ACHN (cell line): ENCODE measurements at regions not wholly inside any gene's neighbourhood (a gene's known extent, or its start where the extent isn't known, plus 50 kb on each side); places are given as distances from the start of the nearest gene placed in this dataset.

Source experiments
- DNase-seq: peaks from one replicate; pipeline ENCODE4 v3.0.0-alpha.2; 2015
- in situ Hi-C: cut with HindIII; loops from 2 replicates; pipeline ENCODE4 v1.10.0; 2017; ENCODE audit warnings: low sequenced_read_pairs, low pct_ligation_motif_present, low pct_unique_long_range_greater_than_20kb

DNA sequence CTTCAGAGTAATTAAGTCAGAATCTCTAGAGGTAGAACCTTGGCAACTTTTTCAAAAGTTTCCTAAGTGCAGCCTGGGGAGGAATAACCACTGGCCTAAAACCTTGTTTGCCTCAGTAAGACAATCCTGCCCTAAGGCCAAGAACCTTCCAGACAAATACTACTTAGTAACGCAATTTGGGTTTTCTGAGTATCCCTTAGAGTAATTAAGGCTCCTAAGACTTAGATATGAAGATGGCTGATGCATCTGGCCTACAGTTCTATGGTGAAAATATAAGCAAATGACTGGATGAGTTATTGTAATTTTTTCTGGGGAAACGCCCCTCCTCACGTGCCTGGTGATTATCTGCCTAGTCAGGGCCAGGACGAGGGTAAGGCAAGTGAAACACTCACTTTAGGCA, 95.7 kb upstream of the DLX2 start:
- DNase-seq = no peak
- in situ Hi-C loops = no loop called here

DNA sequence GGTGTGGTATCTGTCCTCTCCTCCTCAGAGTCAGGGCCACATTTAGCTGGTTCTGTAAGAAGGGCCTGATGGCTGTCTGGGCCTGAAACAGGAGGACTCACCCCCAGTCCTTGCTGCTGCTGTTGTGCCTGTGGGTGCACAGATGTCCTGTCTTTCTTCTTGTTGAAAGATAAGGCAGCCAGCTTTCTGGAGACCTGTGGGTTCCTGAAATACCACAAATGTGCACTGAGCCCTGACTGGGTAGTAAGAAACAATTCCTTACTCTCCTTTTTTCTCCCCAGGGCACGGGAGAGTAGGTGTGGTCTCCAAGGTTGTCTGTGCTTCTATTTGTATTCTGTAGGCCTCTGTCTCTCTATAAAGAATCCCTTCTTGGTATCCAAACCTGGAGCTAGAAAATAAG, 96.2 kb upstream of the DLX2 start:
- in situ Hi-C loops = no loop called here
- no peak for DNase-seq

DNA sequence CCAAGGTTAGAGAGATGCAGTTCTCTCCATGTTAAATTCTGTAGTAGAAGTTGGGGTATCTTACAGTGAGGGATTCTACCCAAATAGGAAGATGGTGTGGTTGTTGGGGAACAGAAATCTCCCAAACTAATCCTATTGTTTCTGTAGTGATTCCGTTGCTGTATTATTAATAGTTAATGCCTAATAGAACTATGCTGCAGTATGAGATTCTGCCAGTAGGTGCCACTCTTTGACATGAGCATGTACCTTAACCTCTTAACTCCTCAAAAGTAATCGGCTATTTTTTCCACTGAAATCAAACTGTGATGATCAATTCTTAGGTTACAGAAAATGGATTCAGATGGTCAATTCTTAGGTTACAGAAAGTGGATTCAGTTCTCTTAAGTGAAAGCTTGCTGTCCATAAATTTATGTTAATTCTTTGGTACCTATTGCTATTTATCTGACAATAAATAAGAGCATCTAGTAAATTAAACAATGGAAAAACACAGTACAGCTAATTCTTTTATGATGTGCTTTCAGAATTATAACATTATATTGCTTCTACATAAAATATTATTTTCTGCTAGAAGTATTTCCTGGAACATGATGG, 97.9 kb upstream of the DLX2 start:
- in situ Hi-C loops = no loop called here
- peak; percentile 56 for DNase-seq

DNA sequence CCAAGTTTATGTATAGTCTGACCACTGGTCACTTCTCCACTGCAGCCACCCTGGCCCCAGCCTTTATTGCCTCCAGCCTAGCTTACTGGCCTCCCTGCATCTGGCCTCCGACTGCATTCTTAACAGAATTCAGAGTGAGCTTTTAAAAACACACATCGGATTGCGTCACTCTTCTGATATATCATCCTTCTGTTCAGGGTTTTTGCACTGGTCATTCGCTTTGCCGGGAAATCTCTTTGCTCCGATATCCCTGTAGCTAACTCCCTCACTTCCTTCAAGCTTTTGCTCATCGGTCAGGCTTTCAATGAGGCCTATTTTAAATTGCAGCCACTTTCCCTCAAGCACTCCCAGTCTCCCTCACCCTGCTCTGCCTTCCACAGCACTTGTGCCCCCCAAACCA, 101.6 kb upstream of the DLX2 start:
- no peak for DNase-seq
- in situ Hi-C loops = no loop called here

DNA sequence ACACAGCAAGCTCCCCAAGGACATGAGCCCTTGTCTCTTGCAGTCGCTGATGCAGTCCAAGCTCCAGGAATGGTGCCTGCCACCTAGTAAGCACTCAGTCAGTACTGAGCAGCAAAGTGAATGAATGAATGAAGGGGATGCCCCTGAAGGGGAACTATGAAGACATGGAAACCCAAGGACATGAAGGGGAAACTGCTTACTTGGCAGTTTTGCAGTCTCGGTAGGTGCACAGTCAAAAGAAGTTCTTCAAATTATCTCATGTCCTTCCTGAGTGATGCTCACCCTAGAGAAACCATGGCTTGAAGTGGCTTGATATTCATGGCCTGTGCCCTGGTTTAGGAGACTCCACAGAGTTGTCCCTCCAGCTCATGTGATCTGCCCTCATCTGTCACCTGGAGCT, 102.1 kb upstream of the DLX2 start:
- DNase-seq = no peak
- in situ Hi-C loops = no loop called here

DNA sequence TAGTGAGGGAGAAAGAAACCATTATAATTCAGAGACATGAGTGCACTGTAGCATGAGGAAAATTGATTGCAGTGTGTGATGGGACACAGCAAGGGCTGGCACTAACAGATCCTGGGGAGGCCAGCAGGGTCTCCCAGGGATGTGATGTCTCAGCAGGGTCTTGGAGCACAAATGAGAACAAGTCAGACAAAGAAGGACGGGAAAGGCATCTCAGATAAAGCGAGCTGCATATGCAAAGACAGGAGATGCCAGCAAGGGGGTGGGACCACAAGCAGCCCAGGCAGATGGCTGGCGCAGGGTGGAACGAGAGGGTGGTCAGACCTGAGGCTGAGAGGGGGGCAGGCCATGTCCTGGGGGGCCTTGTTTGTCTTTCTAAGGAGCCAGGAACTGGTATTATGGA, 102.6 kb upstream of the DLX2 start:
- no peak for DNase-seq
- in situ Hi-C loops = no loop called here

DNA sequence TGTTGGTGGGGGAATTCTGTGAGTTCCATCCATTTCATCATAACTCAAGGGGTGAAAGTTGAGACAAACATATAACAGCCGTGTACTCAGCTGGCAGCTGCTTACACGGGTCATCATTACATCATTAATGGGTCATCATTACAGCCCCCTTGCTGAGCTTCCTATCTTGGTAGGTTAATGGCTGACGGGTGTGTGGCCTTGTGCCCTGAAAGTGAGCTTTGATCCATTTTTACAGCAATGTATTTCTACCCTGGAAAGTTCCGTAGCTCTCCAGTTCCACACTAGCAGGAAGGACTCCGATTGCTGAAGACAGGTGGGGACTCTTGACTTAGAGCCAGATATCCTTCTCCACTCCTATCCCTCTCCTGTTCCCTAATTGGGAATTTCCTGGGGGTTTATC, 105.2 kb upstream of the DLX2 start:
- no peak for DNase-seq
- in situ Hi-C loops = no loop called here

DNA sequence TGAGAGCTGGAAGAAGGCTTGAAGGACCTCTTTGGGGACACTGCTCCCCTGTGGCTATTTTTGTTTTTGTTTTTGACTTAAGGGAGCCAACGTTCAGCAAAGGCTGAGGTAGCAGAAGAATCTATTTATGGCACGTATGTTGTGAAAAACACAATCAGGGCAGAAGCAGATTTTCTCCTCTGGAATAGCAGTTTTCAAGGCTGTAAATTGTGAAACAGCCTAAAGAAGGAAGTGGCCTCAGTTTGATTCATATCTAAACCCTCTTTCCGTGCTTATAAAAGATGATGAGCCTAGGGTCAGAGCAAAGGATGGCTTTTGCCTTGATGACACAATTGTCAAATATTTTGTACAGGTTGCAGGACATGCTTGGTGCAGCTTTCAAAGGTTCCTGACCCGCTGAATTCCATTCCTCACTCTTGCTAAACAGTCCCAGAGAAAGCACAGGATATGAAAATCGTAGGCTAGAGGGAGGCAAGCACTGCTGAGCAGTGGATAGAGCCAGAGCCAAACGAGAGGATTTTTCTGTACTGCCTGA, 106.2 kb upstream of the DLX2 start:
- in situ Hi-C loops = no loop called here
- DNase-seq = no peak

DNA sequence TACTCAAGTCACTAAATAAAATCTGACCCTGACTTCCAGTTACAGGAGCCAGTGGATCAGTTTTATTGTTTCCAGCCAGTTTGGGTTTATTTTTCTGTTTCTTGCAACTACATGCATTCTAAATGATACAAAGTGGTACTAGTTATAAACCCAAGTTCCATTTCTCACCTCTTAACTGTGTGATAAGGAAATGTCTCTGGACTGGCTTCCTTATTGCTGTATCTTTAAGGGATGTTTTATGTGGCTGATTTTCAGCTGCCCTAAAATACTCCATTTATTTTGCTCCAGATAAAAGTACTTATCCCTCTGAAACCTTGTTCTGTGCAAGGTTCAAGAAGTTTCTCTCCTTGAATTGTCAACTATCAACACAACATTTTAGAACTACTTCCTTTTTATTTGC, 107.9 kb upstream of the DLX2 start:
- DNase-seq = no peak
- in situ Hi-C loops = no loop called here

DNA sequence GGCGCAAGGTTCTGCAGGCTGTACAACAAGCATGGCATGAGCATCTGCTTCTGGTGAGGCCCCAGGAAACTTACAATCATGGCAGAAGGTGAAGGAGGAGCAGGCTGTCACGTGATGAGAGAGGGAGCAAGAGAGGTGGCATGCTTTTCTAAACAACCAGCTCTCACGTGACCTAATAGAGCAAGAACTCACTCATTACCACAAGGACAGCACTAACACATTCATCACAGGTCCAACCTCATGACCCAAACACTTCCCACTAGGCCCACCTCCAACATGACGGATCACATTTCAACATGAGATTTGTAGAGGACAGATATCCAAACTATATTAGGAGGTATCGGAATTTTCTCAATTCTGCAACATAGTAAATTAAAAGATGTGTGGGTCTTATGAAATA, 108.8 kb upstream of the DLX2 start:
- in situ Hi-C loops = no loop called here
- no peak for DNase-seq

DNA sequence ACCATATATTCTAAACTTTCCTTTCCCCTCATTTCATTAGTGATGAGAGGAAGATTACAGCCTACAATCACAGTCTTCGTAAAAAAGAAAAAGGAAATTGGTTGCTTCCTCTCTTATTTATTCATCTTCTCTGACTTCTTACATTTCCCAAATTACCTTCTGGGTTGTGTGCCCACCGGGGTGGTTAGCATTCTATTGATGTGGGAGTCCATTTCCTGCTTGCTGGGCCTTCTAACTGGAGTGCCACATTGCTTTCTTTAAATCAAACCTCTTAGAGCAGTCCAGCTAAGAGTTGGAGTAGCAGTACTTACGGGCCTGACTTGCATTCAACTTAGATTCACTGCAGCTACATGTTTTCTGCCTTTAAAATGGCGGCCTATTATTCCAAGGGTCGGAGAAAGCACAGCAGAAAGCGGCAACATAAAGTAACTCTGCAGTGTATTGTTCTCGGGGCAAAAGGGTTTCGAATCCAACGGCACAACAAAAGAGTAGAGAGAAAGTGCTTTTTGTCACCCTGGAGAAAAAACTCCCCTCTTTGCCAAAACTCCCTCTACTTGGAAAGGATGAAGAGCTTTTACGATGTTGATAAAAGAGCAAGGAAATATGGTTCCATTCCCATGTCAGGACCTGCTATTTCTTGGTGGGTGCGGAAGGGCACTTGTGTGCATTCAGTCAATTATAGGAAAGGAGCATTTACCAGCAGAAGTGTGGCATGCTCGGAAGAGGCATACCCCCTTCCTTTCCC, 110.6 kb upstream of the DLX2 start:
- in situ Hi-C loops = no loop called here
- no peak for DNase-seq

DNA sequence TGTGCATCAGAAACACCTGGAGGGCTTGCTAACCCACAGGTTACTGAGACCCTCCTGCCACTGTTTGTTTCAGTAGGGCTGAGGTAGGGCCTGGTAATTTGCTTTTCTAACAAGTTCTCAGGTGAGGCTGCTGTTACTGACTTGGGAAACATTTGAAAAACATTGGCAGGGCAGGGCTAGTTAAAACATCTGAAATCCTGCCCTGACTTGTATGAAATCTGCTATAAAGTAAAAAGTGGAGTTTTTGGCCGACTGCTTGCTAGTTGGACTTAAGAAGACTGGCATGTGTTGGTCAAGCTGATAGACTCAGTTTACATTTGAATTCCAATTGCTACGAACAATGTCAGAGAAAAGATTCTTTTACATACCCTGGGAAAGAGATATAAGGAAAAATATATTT, 111.6 kb upstream of the DLX2 start:
- in situ Hi-C loops = no loop called here
- DNase-seq = no peak

DNA sequence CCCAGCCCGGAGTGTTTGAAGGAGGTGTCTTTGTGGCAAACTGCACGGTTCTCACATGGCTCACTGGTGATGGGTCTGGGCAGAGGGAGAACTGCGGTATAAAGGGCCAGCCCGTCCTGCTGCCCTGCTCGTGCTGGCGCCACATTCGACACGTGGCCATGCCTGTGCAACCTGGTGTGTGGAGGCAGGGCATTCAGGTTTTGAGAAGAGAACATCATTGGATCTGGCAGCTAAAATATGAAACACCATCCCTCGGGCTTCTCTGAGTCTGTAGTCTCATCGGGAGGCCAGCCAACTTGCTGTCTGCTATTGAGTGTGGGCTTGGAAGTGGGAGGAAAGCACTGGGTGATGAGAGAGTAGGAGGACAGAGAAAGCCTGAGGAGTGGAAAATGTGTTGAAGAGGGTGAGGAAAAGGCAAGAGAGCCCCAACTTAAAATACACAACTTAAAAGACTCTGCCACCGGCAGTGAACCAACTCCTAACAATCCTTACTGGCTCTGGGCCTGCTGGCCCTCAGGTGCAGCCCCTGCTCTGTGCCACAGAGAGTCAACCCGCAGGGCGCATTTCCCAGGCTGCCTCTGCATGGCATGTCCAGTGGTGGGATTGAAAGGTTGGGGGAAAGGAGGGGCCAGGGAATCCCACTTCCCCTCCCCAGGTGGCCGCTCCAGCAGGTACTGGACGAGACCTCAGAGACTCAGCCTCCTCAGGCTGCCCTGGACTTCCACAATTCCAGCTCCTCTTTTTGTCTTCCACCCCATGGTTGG, 112.7 kb upstream of the DLX2 start:
- no peak for DNase-seq

DNA sequence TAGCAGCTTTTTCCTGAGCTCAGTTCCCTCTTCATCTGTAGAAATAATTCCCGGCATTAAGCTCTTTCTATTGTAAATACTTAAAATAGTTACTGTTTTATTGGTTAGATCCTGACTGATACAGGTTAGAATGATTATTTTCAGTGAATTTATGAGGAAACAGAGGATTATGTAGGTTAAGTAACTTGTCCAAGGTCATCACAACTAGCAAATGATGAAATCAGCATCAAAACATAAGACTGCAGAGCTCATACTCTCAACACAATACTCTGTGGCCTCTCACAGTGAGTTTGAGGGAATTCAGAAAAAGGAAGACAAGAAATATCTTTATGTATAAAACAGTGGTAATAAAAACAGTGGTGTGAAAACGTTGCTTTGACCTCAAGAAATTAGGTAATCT, 113.2 kb upstream of the DLX2 start:
- no peak for DNase-seq
- in situ Hi-C loops = no loop called here

More for the DNA sequence above, 112.7 kb upstream of the DLX2 start:
- in situ Hi-C loops = no loop called here

DNA sequence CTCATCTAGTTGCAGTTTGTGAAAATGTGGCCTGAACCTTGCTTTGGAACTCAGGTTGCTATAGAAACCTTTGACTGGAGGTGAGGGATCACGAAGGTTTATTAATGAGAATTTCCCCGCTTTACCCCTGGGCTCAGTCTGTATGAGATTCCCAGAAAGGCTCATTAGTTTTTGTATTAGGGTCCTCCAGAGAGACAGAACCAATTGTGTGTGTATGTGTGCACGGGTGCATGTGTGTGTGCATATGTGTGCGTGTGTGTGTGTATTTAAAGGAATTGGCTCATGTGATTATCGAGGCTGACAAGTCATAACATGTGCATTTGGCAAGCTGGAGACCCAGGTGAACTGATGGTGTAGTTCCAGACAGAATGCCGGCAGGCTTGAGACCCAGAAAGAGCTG, 113.8 kb upstream of the DLX2 start:
- in situ Hi-C loops = no loop called here
- no peak for DNase-seq

DNA sequence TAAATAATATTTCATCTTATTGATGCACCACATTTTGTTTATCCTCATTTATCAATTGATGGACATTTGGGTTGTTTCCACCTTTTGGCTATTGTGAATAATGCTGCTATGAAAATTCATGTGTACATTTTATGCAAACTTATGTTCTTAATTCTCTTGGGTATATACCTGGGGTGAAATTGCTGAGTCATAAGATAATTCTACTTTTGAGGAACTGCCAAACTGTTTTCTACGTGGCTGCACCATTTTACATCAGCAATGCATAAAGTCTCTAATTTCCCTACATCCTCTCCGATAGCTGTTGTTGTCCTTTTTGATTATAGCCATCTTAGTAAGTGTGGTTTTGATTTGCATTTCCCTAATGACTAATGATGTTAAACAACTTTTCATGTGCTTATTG, 116.5 kb upstream of the DLX2 start:
- no peak for DNase-seq
- in situ Hi-C loops = no loop called here

DNA sequence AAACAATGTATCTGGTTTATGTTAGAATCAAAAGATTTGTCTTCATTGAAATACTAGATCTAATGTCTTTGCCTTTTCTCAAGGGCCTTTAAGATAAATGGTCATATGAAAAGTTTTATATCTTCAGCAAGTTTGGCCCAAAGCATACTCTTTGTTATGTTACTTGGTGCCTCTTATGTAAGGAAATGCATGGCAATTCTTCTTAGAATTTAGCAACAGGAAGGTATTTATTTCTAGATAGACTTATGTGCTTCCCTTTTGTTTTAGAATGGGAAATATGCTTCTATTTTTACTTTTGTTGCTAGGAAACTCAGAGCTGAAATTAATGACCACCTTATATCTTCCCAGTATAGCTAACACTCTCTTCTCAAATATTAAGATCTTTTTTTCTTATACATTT, 117.4 kb upstream of the DLX2 start:
- DNase-seq = no peak
- in situ Hi-C loops = no loop called here

DNA sequence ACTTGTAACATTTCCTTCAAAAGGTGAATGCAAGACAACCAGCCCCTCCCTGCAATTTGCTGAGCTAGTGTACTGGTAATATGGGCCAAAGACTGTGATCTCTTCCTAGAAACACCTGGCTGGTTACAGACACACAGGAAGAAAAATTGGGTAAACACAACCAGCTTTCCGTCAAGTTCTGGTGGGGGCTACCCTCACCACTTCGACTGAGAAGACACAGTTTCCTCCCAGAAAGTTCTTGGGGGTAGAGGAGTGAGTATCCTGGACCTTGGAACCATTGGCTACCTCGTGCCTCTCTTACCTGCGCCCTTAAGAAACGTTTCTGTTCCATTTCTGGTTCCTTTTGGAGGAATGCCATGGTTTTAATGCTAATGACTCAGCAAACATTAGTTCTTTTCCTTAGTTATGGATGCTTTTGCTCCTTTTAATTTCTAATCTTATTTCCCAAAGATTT, 120.9 kb upstream of the DLX2 start:
- in situ Hi-C loops = no loop called here
- no peak for DNase-seq

DNA sequence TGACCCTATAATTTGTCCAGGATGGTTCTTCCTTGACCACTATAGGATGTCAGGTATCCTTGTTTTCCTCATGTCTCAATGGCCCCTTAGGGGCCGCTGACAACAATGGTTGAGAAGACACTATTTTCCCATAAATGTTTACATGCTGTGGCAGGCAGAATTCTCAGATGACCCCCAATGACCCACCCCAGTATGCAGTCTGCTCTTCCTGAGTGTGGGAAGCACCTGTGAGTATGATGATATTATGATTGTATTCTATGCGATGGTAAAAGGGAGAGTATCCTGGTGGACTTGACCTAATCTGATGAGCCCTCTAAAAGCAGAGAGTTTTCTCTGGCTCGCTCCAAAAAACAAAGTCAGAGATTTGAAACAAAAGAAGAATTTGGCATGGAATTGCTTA, 123.1 kb upstream of the DLX2 start:
- DNase-seq = no peak
- in situ Hi-C loops = no loop called here
